Loucy (cell line): ENCODE measurements at regions not wholly inside any gene's neighbourhood (a gene's known extent, or its start where the extent isn't known, plus 50 kb on each side); places are given as distances from the start of the nearest gene placed in this dataset.
"Not testable (repeated sequence)": the region's sequence is repeated elsewhere in the genome, so short reads cannot be mapped to it uniquely, and the experiment has no call there.

ENCODE experiments used
- EZH2phosphoT487 ChIP-seq: fragments of 200-600 bp; IDR thresholded peaks from 2 replicates; pipeline ENCODE4 v1.6.1; 2018; ENCODE audit warnings: antibody characterized with exemption, mild to moderate bottlenecking, moderate library complexity, borderline replicate concordance
- TF ChIP-seq, protein P1 (sequence below): fragments of 200-600 bp; sonication (generic); conservative IDR thresholded peaks from 2 replicates; pipeline ENCODE4 v1.5.1; 2014; ENCODE audit warnings: mild to moderate bottlenecking, antibody characterized with exemption, low read length

DNA sequence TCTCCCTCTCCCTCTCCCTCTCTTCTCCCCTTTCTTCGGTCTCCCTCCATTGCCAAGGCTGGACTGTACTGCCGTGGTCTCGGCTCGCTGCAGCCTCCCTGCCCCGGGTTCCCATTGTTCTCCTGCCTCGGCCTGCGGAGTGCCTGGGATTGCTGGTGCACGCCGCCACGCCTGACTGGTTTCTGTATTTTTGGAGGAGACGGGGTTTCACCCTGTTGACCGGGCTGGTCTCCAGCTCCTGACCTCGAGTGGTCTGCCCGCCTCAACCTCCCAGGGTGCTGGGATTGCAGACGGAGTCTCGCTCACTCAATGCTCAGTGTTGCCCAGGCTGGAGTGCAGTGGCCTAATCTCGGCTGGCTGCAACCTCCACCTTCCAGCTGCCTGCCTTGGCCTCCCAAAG lies 59.0 kb upstream of the PARP8 start:
- TF ChIP-seq, protein P1, sequence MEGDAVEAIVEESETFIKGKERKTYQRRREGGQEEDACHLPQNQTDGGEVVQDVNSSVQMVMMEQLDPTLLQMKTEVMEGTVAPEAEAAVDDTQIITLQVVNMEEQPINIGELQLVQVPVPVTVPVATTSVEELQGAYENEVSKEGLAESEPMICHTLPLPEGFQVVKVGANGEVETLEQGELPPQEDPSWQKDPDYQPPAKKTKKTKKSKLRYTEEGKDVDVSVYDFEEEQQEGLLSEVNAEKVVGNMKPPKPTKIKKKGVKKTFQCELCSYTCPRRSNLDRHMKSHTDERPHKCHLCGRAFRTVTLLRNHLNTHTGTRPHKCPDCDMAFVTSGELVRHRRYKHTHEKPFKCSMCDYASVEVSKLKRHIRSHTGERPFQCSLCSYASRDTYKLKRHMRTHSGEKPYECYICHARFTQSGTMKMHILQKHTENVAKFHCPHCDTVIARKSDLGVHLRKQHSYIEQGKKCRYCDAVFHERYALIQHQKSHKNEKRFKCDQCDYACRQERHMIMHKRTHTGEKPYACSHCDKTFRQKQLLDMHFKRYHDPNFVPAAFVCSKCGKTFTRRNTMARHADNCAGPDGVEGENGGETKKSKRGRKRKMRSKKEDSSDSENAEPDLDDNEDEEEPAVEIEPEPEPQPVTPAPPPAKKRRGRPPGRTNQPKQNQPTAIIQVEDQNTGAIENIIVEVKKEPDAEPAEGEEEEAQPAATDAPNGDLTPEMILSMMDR, result not testable (repeated sequence)
- TF ChIP-seq EZH2phosphoT487, result not testable (repeated sequence)
